ENCODE measurements at regions not wholly inside any gene's neighbourhood (a gene's known extent, or its start where the extent isn't known, plus 50 kb on each side); places are given as distances from the start of the nearest gene placed in this dataset.

DNA sequence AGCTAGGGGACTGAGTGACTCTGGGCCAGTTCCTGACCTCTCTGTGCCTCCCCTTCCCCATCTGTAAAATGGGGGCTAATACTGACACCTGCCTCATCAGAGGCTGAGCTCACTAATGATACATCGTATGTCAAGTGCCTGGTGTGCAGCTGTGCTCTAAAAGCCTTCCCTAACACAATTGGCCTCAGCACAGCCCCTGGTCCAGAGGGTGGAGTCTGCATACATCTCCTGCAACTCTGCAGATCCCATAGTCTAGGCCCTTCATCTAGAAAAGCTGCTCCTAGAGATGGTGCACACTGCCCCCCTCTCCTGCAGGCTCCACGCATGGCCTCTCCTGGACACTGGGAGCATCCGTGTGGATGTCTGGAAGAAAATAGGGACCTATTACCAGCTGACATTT lies 255.0 kb downstream of the RPS24 start (continued):
- TF ChIP-seq EP300 (IDR thresholded peaks at IDR 0.05; ENCODE audit: borderline replicate concordance in 1 of 2, low read depth in 1 of 2, low read length in 1 of 2) (no peak), RAD21 (IDR thresholded peaks at IDR 0.05; ENCODE audit: low read length) (0 out of 2 replicates have a peak, but pooled peaks have one; percentile 4)
- TF ChIP-seq, protein P1, sequence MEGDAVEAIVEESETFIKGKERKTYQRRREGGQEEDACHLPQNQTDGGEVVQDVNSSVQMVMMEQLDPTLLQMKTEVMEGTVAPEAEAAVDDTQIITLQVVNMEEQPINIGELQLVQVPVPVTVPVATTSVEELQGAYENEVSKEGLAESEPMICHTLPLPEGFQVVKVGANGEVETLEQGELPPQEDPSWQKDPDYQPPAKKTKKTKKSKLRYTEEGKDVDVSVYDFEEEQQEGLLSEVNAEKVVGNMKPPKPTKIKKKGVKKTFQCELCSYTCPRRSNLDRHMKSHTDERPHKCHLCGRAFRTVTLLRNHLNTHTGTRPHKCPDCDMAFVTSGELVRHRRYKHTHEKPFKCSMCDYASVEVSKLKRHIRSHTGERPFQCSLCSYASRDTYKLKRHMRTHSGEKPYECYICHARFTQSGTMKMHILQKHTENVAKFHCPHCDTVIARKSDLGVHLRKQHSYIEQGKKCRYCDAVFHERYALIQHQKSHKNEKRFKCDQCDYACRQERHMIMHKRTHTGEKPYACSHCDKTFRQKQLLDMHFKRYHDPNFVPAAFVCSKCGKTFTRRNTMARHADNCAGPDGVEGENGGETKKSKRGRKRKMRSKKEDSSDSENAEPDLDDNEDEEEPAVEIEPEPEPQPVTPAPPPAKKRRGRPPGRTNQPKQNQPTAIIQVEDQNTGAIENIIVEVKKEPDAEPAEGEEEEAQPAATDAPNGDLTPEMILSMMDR (IDR thresholded peaks at IDR 0.05): no peak

DNA sequence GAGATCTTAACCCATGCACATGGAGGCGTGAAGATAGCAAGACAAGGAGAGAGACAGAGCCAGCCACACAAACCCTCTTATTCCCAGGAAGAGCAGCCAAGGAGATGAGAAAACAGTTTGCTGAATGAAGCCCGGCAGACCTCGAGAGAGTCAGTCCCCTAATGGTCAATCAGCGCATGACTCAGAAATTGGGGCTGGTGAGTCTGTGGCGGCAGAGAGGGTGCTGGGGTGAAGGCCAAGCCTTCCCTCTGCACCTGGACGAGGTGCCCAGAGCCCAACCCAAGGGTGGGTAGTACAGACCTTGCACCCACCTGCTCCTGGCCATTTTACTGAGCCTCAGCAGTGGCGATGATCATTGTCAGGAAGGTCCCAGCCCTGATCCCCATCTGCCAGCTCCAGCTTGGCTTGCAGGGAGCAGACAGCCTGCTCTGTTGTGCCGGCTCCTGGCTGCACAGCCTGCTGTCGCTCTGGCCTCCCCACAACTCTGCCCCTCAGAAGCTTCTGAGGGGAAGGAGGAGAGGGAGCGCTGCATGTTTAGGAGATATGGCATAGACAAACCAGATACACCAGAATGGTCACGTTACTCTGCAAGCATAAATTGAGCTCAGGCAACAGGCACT lies 256.6 kb downstream of the RPS24 start:
- Histone ChIP-seq H3K9me2 (no peaks in the 10 kb centered on the region), H3K9ac (no peak overlapping the region), H3K79me2 (ENCODE audit: insufficient read depth) (no peaks in the 10 kb centered on the region), H3K36me3 (replicated peaks in 1 of 2; ENCODE audit: control insufficient read depth in 1 of 2, insufficient read depth in 2 of 2, low read length in 1 of 2) (no peaks in the 10 kb centered on the region), H3K9me3 (no peaks in the 10 kb centered on the region), H3K4me3 (ENCODE audit: low read depth in 2 of 2, low read length in 1 of 2) (no peak overlapping the region), H3F3A (replicated peaks; ENCODE audit: insufficient read depth) (no peaks in the 10 kb centered on the region), H2AFZ (ENCODE audit: low read depth) (0 out of 2 replicates have a peak overlapping the region, but pooled peaks have one; percentile 12), H4K20me1 (ENCODE audit: insufficient read depth) (no peaks in the 10 kb centered on the region), H3K27me3 (ENCODE audit: insufficient read depth) (no peaks in the 10 kb centered on the region), H3K4me2 (no peak overlapping the region), H3K4me1 (ENCODE audit: control insufficient read depth in 1 of 2, insufficient read depth in 2 of 2, low read depth in 1 of 2, low read length in 1 of 2) (peaks cover 20 to 73% of the 10 kb centered on the region in 2 experiments), H3K27ac (ENCODE audit: low read depth in 2 of 2, low read length in 1 of 2) (peak overlapping the region in 1 of 2 experiments; percentile 48; a peak in 2 of 4 replicates)
- TF ChIP-seq EZH2phosphoT487 (IDR thresholded peaks at IDR 0.05; ENCODE audit: borderline replicate concordance, low read depth) (no peak), FOSL2 (IDR thresholded peaks at IDR 0.05; ENCODE audit: borderline replicate concordance, low read depth) (peak; percentile 4; the same call in 1 of the 2 replicates)
- TF ChIP-seq, protein P2, sequence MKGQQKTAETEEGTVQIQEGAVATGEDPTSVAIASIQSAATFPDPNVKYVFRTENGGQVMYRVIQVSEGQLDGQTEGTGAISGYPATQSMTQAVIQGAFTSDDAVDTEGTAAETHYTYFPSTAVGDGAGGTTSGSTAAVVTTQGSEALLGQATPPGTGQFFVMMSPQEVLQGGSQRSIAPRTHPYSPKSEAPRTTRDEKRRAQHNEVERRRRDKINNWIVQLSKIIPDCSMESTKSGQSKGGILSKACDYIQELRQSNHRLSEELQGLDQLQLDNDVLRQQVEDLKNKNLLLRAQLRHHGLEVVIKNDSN (IDR thresholded peaks at IDR 0.05; ENCODE audit: borderline replicate concordance, low read depth): no peak
- POLR2A ChIA-PET: interaction anchor here (1.0 kb wide), 1 partner anchor 12 kb away, joined by 3 read pairs; no protein-coding TSS in a partner anchor
- no peak for DNase-seq
- 80% methylated on average over 9 of the region's 11 CpGs for WGBS (ENCODE audit: low lambda C conversion rate)
- CTCF ChIA-PET: interaction anchor here (1.1 to 2.1 kb wide), 4 partner anchors 12 to 243 kb away, joined by 4 to 8 read pairs (median 6); no protein-coding TSS in a partner anchor

DNA sequence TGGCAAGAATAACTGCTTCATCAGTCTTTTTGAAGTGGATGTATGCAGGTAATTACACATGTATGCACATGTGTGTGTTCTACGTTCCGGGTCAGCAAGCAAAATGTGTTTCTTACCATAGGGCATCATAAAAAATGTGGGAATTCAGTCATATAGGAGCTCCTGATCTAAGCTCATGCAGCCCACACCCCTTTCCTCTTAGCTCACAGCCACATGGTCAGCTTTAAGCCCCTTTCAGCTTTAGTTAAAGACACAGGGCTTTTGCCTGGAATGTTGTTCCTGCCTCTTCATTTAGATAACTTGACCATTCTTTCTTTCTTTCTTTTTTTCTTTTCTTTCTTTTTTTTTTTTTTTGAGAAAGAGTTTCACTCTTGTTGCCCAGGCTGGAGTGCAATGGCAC lies 258.1 kb downstream of the RPS24 start:
- ChIA-PET POLR2A (no interaction called here), CTCF (interaction anchor here (0.8 to 5.8 kb wide), 5 partner anchors 10 to 244 kb away, joined by 3 to 30 read pairs (median 5); no protein-coding TSS in a partner anchor)
- Histone ChIP-seq H3K4me1 (ENCODE audit: control insufficient read depth in 1 of 2, insufficient read depth in 2 of 2, low read depth in 1 of 2, low read length in 1 of 2) (peaks cover 28 to 83% of the 10 kb centered on the region in 2 experiments), H3F3A (replicated peaks; ENCODE audit: insufficient read depth) (peaks cover 3% of the 10 kb centered on the region), H3K9ac (no peak overlapping the region), H3K9me2 (no peaks in the 10 kb centered on the region), H3K9me3 (no peaks in the 10 kb centered on the region), H2AFZ (ENCODE audit: low read depth) (no peak overlapping the region), H3K4me2 (no peak overlapping the region), H3K27ac (ENCODE audit: low read depth in 2 of 2, low read length in 1 of 2) (peak overlapping the region in 1 of 2 experiments; percentile 41; a peak in 1 of 4 replicates), H3K79me2 (ENCODE audit: insufficient read depth) (no peaks in the 10 kb centered on the region), H4K20me1 (ENCODE audit: insufficient read depth) (no peaks in the 10 kb centered on the region), H3K36me3 (replicated peaks in 1 of 2; ENCODE audit: control insufficient read depth in 1 of 2, insufficient read depth in 2 of 2, low read length in 1 of 2) (no peaks in the 10 kb centered on the region), H3K27me3 (ENCODE audit: insufficient read depth) (no peaks in the 10 kb centered on the region), H3K4me3 (ENCODE audit: low read depth in 2 of 2, low read length in 1 of 2) (no peak overlapping the region)
- WGBS (ENCODE audit: low lambda C conversion rate): 88% methylated on average over 2 of the region's 2 CpGs
- DNase-seq: no peak
- TF ChIP-seq MEF2A (IDR thresholded peaks at IDR 0.05; ENCODE audit: borderline replicate concordance, low read depth) (no peak), NFIC (IDR thresholded peaks at IDR 0.05; ENCODE audit: borderline replicate concordance) (no peak), FOXM1 (IDR thresholded peaks at IDR 0.05; ENCODE audit: low read depth) (no peak), TCF12 (IDR thresholded peaks at IDR 0.05) (no peak), FOXJ3 (CRISPR knock-in tag; IDR thresholded peaks at IDR 0.05) (no peak), POLR2AphosphoS5 (IDR thresholded peaks at IDR 0.05; ENCODE audit: low read depth, low read length) (no peak), TEAD4 (IDR thresholded peaks at IDR 0.05; ENCODE audit: borderline replicate concordance, insufficient read depth) (no peak), GABPA (IDR thresholded peaks at IDR 0.05; ENCODE audit: low read depth) (no peak)
- TF ChIP-seq, protein P1 (IDR thresholded peaks at IDR 0.05): no peak
